Calu3 (cell line): ENCODE measurements at regions not wholly inside any gene's neighbourhood (a gene's known extent, or its start where the extent isn't known, plus 50 kb on each side); places are given as distances from the start of the nearest gene placed in this dataset.

Source experiments
- BruUV-seq: library from RNA; stranded (reverse); fragments of 400-500 nt; replicated peaks from 2 replicates; lab custom pipeline; 2021; lab: Mats Ljungman, UMichigan
- CTCF ChIA-PET: fragments of 300-600 bp; sonication (Branson Sonifier 250); formaldehyde crosslinking; loops from one replicate; lab custom pipeline; 2022; ENCODE audit warnings: antibody characterized with exemption; lab: Charles Lee
- DNase-seq: peaks from one replicate; pipeline ENCODE4 v3.0.0; 2022
- H3K27ac Mint-ChIP-seq: one replicate; pipeline ENCODE4 v1.8.0; 2022; ENCODE audit warnings: mixed read lengths; ENCODE audit not compliant: unreplicated experiment
- H3K27me3 Mint-ChIP-seq: one replicate; pipeline ENCODE4 v1.8.0; 2022; ENCODE audit warnings: mixed read lengths; ENCODE audit not compliant: unreplicated experiment
- H3K36me3 Mint-ChIP-seq: one replicate; pipeline ENCODE4 v1.8.0; 2022; ENCODE audit warnings: mild to moderate bottlenecking, moderate library complexity, mixed read lengths; ENCODE audit not compliant: insufficient read depth, unreplicated experiment
- H3K4me1 Mint-ChIP-seq: one replicate; pipeline ENCODE4 v1.8.0; 2022; ENCODE audit warnings: mild to moderate bottlenecking, low read depth, mixed read lengths; ENCODE audit not compliant: unreplicated experiment
- H3K4me3 Mint-ChIP-seq: one replicate; pipeline ENCODE4 v1.8.0; 2022; ENCODE audit warnings: mild to moderate bottlenecking, low read depth, moderate library complexity, mixed read lengths; ENCODE audit not compliant: unreplicated experiment
- H3K9me3 Mint-ChIP-seq: one replicate; pipeline ENCODE4 v1.8.0; 2022; ENCODE audit warnings: low read depth, mixed read lengths; ENCODE audit not compliant: unreplicated experiment
- intact Hi-C: fragments of 100-400 bp; cut with micrococcal nuclease; formaldehyde crosslinking; loops from one replicate; pipeline ENCODE4 v1.10.0; 2022; ENCODE audit not compliant: unreplicated experiment
- TF ChIP-seq, protein P1 (sequence below): fragments of 200-600 bp; IDR thresholded peaks from one replicate; pipeline ENCODE4 v1.8.0; 2022; ENCODE audit warnings: antibody characterized with exemption; ENCODE audit not compliant: unreplicated experiment

DNA sequence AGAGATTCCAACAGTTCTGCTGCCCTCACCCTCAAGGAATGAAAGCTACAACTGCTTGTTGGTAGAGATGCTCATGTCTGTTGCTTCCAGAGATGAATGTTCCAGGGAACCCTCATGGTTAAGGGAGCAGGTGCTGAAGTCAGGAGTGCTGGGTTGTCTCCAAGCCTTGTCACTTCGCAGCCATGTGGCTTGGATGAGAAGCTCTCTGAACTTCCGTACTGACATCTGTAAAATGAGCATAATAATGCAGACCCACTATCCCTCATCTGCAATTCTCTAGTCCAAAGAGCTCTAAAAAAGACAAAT lies 133.3 kb upstream of the ADRA1B start:
- no peak for DNase-seq
- CTCF ChIA-PET: interaction anchor here (0.8 to 1.4 kb wide), 2 partner anchors 9 to 131 kb away, joined by 3 read pairs; no protein-coding TSS in a partner anchor
- no peak overlapping the region for H3K27ac Mint-ChIP-seq
- intact Hi-C loops: no loop called here
- H3K36me3 Mint-ChIP-seq: no peaks in the 10 kb centered on the region
- H3K9me3 Mint-ChIP-seq: peaks cover 3% of the 10 kb centered on the region
- BruUV-seq: no TSS peak
- TF ChIP-seq, protein P1, sequence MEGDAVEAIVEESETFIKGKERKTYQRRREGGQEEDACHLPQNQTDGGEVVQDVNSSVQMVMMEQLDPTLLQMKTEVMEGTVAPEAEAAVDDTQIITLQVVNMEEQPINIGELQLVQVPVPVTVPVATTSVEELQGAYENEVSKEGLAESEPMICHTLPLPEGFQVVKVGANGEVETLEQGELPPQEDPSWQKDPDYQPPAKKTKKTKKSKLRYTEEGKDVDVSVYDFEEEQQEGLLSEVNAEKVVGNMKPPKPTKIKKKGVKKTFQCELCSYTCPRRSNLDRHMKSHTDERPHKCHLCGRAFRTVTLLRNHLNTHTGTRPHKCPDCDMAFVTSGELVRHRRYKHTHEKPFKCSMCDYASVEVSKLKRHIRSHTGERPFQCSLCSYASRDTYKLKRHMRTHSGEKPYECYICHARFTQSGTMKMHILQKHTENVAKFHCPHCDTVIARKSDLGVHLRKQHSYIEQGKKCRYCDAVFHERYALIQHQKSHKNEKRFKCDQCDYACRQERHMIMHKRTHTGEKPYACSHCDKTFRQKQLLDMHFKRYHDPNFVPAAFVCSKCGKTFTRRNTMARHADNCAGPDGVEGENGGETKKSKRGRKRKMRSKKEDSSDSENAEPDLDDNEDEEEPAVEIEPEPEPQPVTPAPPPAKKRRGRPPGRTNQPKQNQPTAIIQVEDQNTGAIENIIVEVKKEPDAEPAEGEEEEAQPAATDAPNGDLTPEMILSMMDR: no peak
- H3K4me1 Mint-ChIP-seq: peaks cover 38% of the 10 kb centered on the region
- H3K27me3 Mint-ChIP-seq: no peaks in the 10 kb centered on the region
- H3K4me3 Mint-ChIP-seq: no peak overlapping the region

DNA sequence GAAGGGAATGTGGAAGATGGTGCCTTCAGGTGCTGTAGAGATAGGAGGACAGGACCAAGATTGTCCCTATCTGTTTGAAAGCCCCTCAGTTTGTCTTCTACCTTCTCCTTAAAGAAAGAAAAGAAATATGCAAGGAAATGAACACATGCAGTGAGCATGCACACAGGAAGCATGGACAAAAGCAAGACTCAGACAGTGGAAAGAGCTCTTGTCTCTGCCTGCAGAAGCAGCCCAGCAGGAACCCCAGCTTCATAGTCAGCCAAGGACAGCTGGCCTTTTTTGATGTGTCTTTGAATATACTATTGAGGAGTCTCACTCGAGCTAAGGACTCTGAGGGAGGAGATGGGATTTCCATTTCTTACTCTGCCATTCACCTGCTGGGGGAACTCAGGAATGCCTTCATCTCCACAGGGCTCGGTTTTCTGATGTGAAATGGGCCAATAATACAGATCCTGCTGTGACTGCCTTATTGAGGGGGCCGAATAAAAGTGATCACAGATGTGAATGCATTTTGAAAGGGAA lies 132.5 kb upstream of the ADRA1B start:
- intact Hi-C loops: no loop called here
- no peaks in the 10 kb centered on the region for H3K27me3 Mint-ChIP-seq
- no TSS peak for BruUV-seq
- peaks cover 30% of the 10 kb centered on the region for H3K4me1 Mint-ChIP-seq
- CTCF ChIA-PET: interaction anchor here (1.4 kb wide), 1 partner anchor 9 kb away, joined by 3 read pairs; no protein-coding TSS in a partner anchor
- peaks cover 3% of the 10 kb centered on the region for H3K9me3 Mint-ChIP-seq
- no peaks in the 10 kb centered on the region for H3K36me3 Mint-ChIP-seq
- H3K27ac Mint-ChIP-seq: no peak overlapping the region
- H3K4me3 Mint-ChIP-seq: no peak overlapping the region
- no peak for DNase-seq
- TF ChIP-seq, protein P1: no peak

- BruUV-seq: no TSS peak
- DNase-seq: no peak
- Mint-ChIP-seq H3K4me3 (no peak overlapping the region), H3K27ac (no peak overlapping the region), H3K4me1 (peaks cover 23% of the 10 kb centered on the region), H3K27me3 (no peaks in the 10 kb centered on the region), H3K36me3 (no peaks in the 10 kb centered on the region), H3K9me3 (peaks cover 2% of the 10 kb centered on the region)
- intact Hi-C loops: no loop called here
- TF ChIP-seq, protein P1: no peak
- CTCF ChIA-PET: interaction anchor here (1.2 kb wide), 1 partner anchor 16 kb away, joined by 3 read pairs; no protein-coding TSS in a partner anchor
Observed at GRCh38 chr5:159784993-159785392, 131.3 kb upstream of the ADRA1B start.

- Mint-ChIP-seq H3K4me3 (no peak overlapping the region), H3K27ac (no peak overlapping the region), H3K27me3 (no peaks in the 10 kb centered on the region), H3K36me3 (no peaks in the 10 kb centered on the region), H3K4me1 (peaks cover 17% of the 10 kb centered on the region), H3K9me3 (no peaks in the 10 kb centered on the region)
- BruUV-seq: no TSS peak
- TF ChIP-seq, protein P1: no peak
- CTCF ChIA-PET: interaction anchor here (1.2 kb wide), 1 partner anchor 15 kb away, joined by 3 read pairs; no protein-coding TSS in a partner anchor
- intact Hi-C loops: no loop called here
- DNase-seq: no peak
Observed at GRCh38 chr5:159785656-159786055, 130.6 kb upstream of the ADRA1B start.
